ENCODE measurements at regions not wholly inside any gene's neighbourhood (a gene's known extent, or its start where the extent isn't known, plus 50 kb on each side); places are given as distances from the start of the nearest gene placed in this dataset.

DNA sequence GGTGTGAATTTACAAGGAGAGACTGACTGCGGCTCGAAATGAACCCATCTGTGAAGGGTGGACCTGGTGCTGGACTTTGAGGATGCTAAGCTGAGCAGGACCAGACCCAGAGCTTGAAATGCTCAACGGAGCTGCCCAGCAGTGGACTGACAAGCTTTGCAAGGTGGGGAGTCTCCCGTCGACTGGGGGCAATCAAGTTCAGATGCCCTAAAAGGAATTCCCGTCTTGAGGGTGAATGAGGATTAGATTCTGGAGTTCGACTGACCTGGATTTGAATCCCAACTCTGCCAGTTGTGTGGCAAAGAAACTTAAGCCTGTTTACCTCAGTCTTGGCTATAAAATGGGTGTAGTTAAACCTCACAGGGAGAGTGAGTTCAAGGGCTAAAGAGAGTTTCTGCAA, 204.4 kb upstream of the LHX5 start:
- TF ChIP-seq CTCF (IDR thresholded peaks at IDR 0.05) (no peak), EP300 (IDR thresholded peaks at IDR 0.05) (no peak), POLR2A (IDR thresholded peaks at IDR 0.05) (no peak)
